ENCODE measurements at regions not wholly inside any gene's neighbourhood (a gene's known extent, or its start where the extent isn't known, plus 50 kb on each side); places are given as distances from the start of the nearest gene placed in this dataset.
A peak's percentile ranks its signal among the peaks of the same experiment; 100 is the strongest.

GRCh38 chr1:71147637-71148360 lies 67.0 kb upstream of the ZRANB2 start:
- DNase-seq (no peak), ATAC-seq (no peak)
- intact Hi-C loops (cut with DNase I) = no loop called here

GRCh38 chr1:71135571-71135970 lies 54.7 kb upstream of the ZRANB2 start:
- TF ChIP-seq CTCF (IDR thresholded peaks at IDR 0.05) = no peak
- DNase-seq = no peak
- ATAC-seq = no peak
- Histone ChIP-seq H3K27me3 (no peaks in the 10 kb centered on the region), H3K4me1 (no peaks in the 10 kb centered on the region), H3K4me3 (no peak overlapping the region), H3K9me3 (no peaks in the 10 kb centered on the region), H3K36me3 (no peaks in the 10 kb centered on the region), H3K27ac (no peak overlapping the region)
- FAIRE-seq = no peak
- WGBS, 2 donors = 62 to 80% methylated on average over 2 of the region's 2 CpGs
- intact Hi-C loops (cut with DNase I) = no loop called here

More at GRCh38 chr1:71147637-71148360, 67.0 kb upstream of the ZRANB2 start:
- Histone ChIP-seq H3K36me3 (no peaks in the 10 kb centered on the region), H3K27me3 (no peaks in the 10 kb centered on the region), H3K9me3 (no peaks in the 10 kb centered on the region), H3K4me1 (no peaks in the 10 kb centered on the region), H3K27ac (no peak overlapping the region), H3K4me3 (no peak overlapping the region)
- WGBS, 2 donors = 70 to 73% methylated on average over 4 of the region's 4 CpGs
- TF ChIP-seq CTCF (IDR thresholded peaks at IDR 0.05) = no peak
- FAIRE-seq = peak; percentile 17
